Nephron (organoid): ENCODE measurements at regions not wholly inside any gene's neighbourhood (a gene's known extent, or its start where the extent isn't known, plus 50 kb on each side); places are given as distances from the start of the nearest gene placed in this dataset.

Experiments
- H3K27ac Mint-ChIP-seq, 3 experiments: 2 replicates each; pipeline ENCODE4 v1.8.0; 2020; ENCODE audit warnings: mixed read lengths in 3 of 3, mild to moderate bottlenecking in 2 of 3, moderate library complexity in 1 of 3
- H3K27me3 Mint-ChIP-seq: 2 replicates; pipeline ENCODE4 v1.8.0; 2021; ENCODE audit warnings: low read depth, mild to moderate bottlenecking, moderate library complexity, mixed read lengths
- H3K36me3 Mint-ChIP-seq: 2 replicates; pipeline ENCODE4 v1.8.0; 2020; ENCODE audit warnings: low read depth, mixed read lengths
- H3K4me1 Mint-ChIP-seq: 2 replicates; pipeline ENCODE4 v1.8.0; 2020; ENCODE audit warnings: mixed read lengths
- H3K4me3 Mint-ChIP-seq, 3 experiments: 2 replicates each; pipeline ENCODE4 v1.8.0; 2020; ENCODE audit warnings: mild to moderate bottlenecking in 3 of 3, mixed read lengths in 3 of 3, moderate library complexity in 2 of 3
- H3K9me3 Mint-ChIP-seq: 2 replicates; pipeline ENCODE4 v1.8.0; 2020; ENCODE audit warnings: mixed read lengths
- CTCF ChIP-seq, 3 experiments: fragments of 200-600 bp; sonication (generic); IDR thresholded peaks; one replicate each; pipeline ENCODE4 v1.5.0; 2021; ENCODE audit warnings: antibody characterized with exemption in 3 of 3; ENCODE audit not compliant: unreplicated experiment in 3 of 3

DNA sequence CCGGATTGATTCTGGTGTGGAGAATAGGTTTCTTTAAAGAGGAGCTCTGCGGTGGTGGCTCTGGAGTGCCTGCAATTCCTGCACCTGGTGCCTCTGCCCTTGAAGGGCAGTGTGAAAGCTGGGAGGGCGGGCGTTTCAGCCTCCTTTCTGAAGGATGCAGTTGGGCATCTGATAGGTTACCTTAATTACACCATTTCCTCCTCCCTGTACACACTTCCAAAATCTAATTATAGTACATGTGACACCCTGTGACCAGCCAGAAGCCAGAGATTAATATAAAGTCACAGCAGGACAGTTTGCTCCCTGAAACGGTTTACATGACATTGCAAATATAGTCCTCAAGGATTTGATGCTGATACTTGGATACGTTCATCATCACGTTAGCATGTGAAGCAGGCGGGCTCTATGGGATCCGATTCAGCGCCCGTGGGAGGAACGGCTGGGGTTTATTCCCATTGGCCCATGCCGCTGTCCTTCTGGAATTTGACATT lies 548.2 kb downstream of the QKI start:
- no peaks in the 10 kb centered on the region for H3K9me3 Mint-ChIP-seq
- H3K4me1 Mint-ChIP-seq = peaks cover 54% of the 10 kb centered on the region
- H3K36me3 Mint-ChIP-seq = no peaks in the 10 kb centered on the region
- no peak for TF ChIP-seq CTCF (IDR thresholded peaks at IDR 0.05; ENCODE audit: unreplicated experiment in 3 of 3)
- H3K4me3 Mint-ChIP-seq = no peak overlapping the region
- H3K27ac Mint-ChIP-seq = no peak overlapping the region
- peaks cover 24% of the 10 kb centered on the region for H3K27me3 Mint-ChIP-seq

- H3K36me3 Mint-ChIP-seq = no peaks in the 10 kb centered on the region
- no peaks in the 10 kb centered on the region for H3K9me3 Mint-ChIP-seq
- no peak for TF ChIP-seq CTCF (IDR thresholded peaks at IDR 0.05; ENCODE audit: unreplicated experiment in 3 of 3)
- H3K4me1 Mint-ChIP-seq = peaks cover 51% of the 10 kb centered on the region
- H3K4me3 Mint-ChIP-seq = no peak overlapping the region
- peak overlapping the region in 1 of 3 experiments; percentile 31 for H3K27ac Mint-ChIP-seq
- H3K27me3 Mint-ChIP-seq = peaks cover 33% of the 10 kb centered on the region
Measured at GRCh38 chr6:163960128-163960527, 545.6 kb downstream of the QKI start.

DNA sequence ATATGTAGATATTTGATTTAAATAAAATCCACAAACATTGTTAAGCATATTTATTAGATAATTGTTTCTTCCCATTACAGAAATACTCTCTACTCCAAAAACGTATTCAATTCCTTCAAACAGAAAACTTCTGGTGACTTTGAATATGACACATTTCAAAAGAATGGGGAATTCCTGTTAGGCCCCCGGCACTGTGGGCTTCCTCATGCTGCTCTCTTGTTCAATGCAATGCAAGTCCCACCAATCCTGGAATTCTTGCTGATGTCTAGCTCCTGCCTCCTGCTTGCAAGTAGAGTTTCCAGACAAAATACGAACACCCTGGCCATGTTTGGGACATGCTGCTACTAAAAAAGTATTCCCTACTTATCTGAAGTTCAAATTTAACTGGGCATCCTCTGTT lies 544.1 kb downstream of the QKI start:
- Mint-ChIP-seq H3K4me3 (no peak overlapping the region), H3K36me3 (no peaks in the 10 kb centered on the region), H3K27me3 (peaks cover 33% of the 10 kb centered on the region), H3K4me1 (peaks cover 62% of the 10 kb centered on the region), H3K9me3 (no peaks in the 10 kb centered on the region), H3K27ac (peak overlapping the region in 2 of 3 experiments; percentile 9 to 27)
- no peak for TF ChIP-seq CTCF (IDR thresholded peaks at IDR 0.05; ENCODE audit: unreplicated experiment in 3 of 3)

DNA sequence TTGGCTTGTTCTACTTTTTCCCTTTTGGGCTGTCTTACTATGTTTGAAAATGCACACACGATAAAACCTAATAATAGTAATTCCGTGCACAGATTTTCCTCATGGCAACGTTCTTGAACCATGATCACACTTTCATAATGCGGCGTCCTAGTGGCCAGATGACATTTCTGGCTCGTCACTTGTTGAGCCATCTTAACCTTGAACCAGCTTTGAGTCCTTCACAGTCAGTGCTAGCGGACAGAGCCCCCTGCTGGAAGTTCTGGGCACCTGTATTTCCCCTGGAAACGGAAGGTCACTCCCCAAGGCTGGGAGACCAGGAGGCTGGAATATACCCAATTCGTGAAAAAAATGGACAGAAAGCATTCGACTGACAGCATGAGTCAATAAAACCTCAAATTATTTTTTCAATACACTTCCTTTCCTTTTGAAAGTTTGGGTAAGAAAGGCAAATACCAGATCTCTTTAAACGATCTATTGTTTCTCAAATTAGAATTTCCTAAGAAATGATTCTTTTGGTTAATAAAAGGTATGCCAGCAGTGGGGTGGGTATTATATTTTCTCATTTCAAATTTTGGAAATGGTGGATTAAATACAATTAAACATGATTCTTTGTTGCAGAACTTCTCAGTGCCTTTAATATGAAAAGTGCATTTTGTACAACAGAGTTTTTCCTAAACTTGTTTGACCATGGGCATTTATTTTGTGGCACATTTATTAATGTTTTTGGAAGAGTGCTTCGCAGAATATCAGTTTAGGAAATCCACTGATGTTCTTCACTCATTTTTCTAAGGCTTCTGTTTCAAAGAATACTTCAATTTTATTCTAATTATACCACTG lies 542.3 kb downstream of the QKI start:
- H3K4me1 Mint-ChIP-seq = peaks cover 71% of the 10 kb centered on the region
- H3K36me3 Mint-ChIP-seq = no peaks in the 10 kb centered on the region
- no peak overlapping the region for H3K4me3 Mint-ChIP-seq
- peak overlapping the region in 2 of 3 experiments; percentile 29 to 39 for H3K27ac Mint-ChIP-seq
- H3K27me3 Mint-ChIP-seq = peaks cover 35% of the 10 kb centered on the region
- no peaks in the 10 kb centered on the region for H3K9me3 Mint-ChIP-seq
- TF ChIP-seq CTCF (IDR thresholded peaks at IDR 0.05; ENCODE audit: unreplicated experiment in 3 of 3) = peak; percentile 76 to 87 (median 80)

- peaks cover 27% of the 10 kb centered on the region for H3K27me3 Mint-ChIP-seq
- peaks cover 78% of the 10 kb centered on the region for H3K4me1 Mint-ChIP-seq
- H3K4me3 Mint-ChIP-seq = no peak overlapping the region
- no peaks in the 10 kb centered on the region for H3K9me3 Mint-ChIP-seq
- H3K27ac Mint-ChIP-seq = peak overlapping the region; percentile 25 to 73 (median 29)
- H3K36me3 Mint-ChIP-seq = no peaks in the 10 kb centered on the region
- TF ChIP-seq CTCF (IDR thresholded peaks at IDR 0.05; ENCODE audit: unreplicated experiment in 3 of 3) = no peak
Measured at GRCh38 chr6:163955756-163956155, 541.2 kb downstream of the QKI start.

DNA sequence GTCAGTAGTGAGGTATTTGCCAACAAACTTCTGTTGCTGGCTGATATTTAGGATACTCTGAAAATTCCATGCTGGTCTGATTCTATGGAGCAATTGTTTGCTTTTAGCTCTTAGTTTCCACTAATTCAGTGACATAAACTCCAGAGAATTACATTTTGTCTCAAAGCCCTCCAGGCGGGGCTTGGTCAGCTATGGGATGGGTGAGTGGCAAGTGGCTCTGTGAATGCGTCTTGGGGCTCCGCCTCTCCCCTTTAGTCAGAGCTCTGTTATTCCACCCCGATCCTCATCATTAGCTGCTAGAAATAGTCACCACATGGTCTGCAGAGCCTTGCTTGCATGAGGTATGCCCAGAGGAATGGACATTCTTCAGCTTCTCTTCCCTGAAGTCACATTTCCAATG lies 540.6 kb downstream of the QKI start:
- no peak for TF ChIP-seq CTCF (IDR thresholded peaks at IDR 0.05; ENCODE audit: unreplicated experiment in 3 of 3)
- Mint-ChIP-seq H3K4me1 (peaks cover 78% of the 10 kb centered on the region), H3K27me3 (peaks cover 26% of the 10 kb centered on the region), H3K9me3 (no peaks in the 10 kb centered on the region), H3K27ac (peak overlapping the region; percentile 25 to 73 (median 29)), H3K4me3 (no peak overlapping the region), H3K36me3 (no peaks in the 10 kb centered on the region)
